IMR-90 (cell line): ENCODE measurements at regions not wholly inside any gene's neighbourhood (a gene's known extent, or its start where the extent isn't known, plus 50 kb on each side); places are given as distances from the start of the nearest gene placed in this dataset.

Experiments used
- ATAC-seq: fragments of 200-7000 bp; cut with Tn5 transposase; 2 replicates; pipeline ENCODE4 v1.9.1; 2020; ENCODE audit warnings: low read depth, mild to moderate bottlenecking, moderate library complexity
- BruUV-seq: library from RNA; stranded (reverse); fragments of 400-500 nt; replicated peaks from 2 replicates; lab custom pipeline; 2021; lab: Mats Ljungman, UMichigan
- CTCF ChIA-PET: fragments of 300-600 bp; formaldehyde crosslinking; extraction: SDS; loops from one replicate; lab custom pipeline; 2021; ENCODE audit warnings: antibody characterized with exemption; lab: Yijun Ruan, JAX
- POLR2A ChIA-PET: fragments of 300-600 bp; sonication (Branson Sonifier 250); formaldehyde crosslinking; loops from one replicate; lab custom pipeline; 2022; ENCODE audit warnings: antibody characterized with exemption; ENCODE audit not compliant: unreplicated experiment; lab: Charles Lee
- DNase-seq: peaks from one replicate; pipeline ENCODE4 v3.0.0; 2013
- H2AFZ ChIP-seq: replicated peaks from 2 replicates; pipeline ENCODE3; 2013; ENCODE audit warnings: low read length, mild to moderate bottlenecking; ENCODE audit not compliant: poor library complexity
- H2AK5ac ChIP-seq: 2 replicates; pipeline ENCODE4 v1.6.1; 2013; ENCODE audit warnings: low read depth, low read length, inconsistent platforms
- H2AK9ac ChIP-seq: replicated peaks from 2 replicates; pipeline ENCODE3; 2013; ENCODE audit warnings: mild to moderate bottlenecking, low read depth, low read length, moderate library complexity; ENCODE audit not compliant: poor library complexity
- H2BK120ac ChIP-seq: 2 replicates; pipeline ENCODE4 v1.6.1; 2013; ENCODE audit warnings: low read depth, low read length, inconsistent platforms
- H2BK15ac ChIP-seq: 3 replicates; pipeline ENCODE4 v1.6.1; 2013; ENCODE audit warnings: low read depth, low read length, inconsistent platforms
- H2BK20ac ChIP-seq: 2 replicates; pipeline ENCODE4 v1.6.1; 2013; ENCODE audit warnings: low read depth, mild to moderate bottlenecking, inconsistent platforms, low read length, moderate library complexity
- H2BK5ac ChIP-seq: 2 replicates; pipeline ENCODE4 v1.6.1; 2013; ENCODE audit warnings: mild to moderate bottlenecking, low read depth, low read length, inconsistent platforms; ENCODE audit not compliant: poor library complexity, severe bottlenecking
- H3K14ac ChIP-seq: replicated peaks from 2 replicates; pipeline ENCODE4 v1.6.1; 2013; ENCODE audit warnings: low read depth, low read length, inconsistent platforms
- H3K18ac ChIP-seq: 2 replicates; pipeline ENCODE4 v1.6.1; 2013; ENCODE audit warnings: low read depth, low read length, control low read depth
- H3K23ac ChIP-seq: 2 replicates; pipeline ENCODE4 v1.6.1; 2013; ENCODE audit warnings: low read depth, low read length, inconsistent platforms
- H3K27ac ChIP-seq: 2 replicates; pipeline ENCODE4 v1.5.1; 2013; ENCODE audit warnings: mild to moderate bottlenecking, control low read depth, low read length; ENCODE audit not compliant: insufficient read depth
- H3K27me3 ChIP-seq: 2 replicates; pipeline ENCODE4 v1.6.1; 2013; ENCODE audit warnings: low read length; ENCODE audit not compliant: control insufficient read depth, insufficient read depth
- H3K36me3 ChIP-seq: 2 replicates; pipeline ENCODE4 v1.6.1; 2013; ENCODE audit warnings: low read length, mixed read lengths; ENCODE audit not compliant: control insufficient read depth, insufficient read depth
- H3K4ac ChIP-seq: 2 replicates; pipeline ENCODE4 v1.6.1; 2013; ENCODE audit warnings: low read depth, low read length, inconsistent platforms
- H3K4me1 ChIP-seq: 2 replicates; pipeline ENCODE4 v1.6.1; 2013; ENCODE audit warnings: low read length, mixed read lengths; ENCODE audit not compliant: control insufficient read depth, insufficient read depth
- H3K4me2 ChIP-seq: 2 replicates; pipeline ENCODE4 v1.6.1; 2013; ENCODE audit warnings: low read depth, mild to moderate bottlenecking, control low read depth, low read length, moderate library complexity
- H3K4me3 ChIP-seq: 2 replicates; pipeline ENCODE4 v1.5.1; 2013; ENCODE audit warnings: low read depth, mild to moderate bottlenecking, control low read depth, low read length, moderate library complexity; ENCODE audit not compliant: insufficient read depth
- H3K56ac ChIP-seq: 2 replicates; pipeline ENCODE4 v1.6.1; 2013; ENCODE audit warnings: low read length, inconsistent platforms; ENCODE audit not compliant: insufficient read depth; ENCODE audit errors: extremely low read depth
- H3K79me1 ChIP-seq, 2 experiments: 2 replicates each; pipeline ENCODE4 v1.6.1; 2013; ENCODE audit warnings: low read length in 2 of 2, inconsistent platforms in 1 of 2, low read depth in 1 of 2
- H3K9ac ChIP-seq: 2 replicates; pipeline ENCODE4 v1.6.1; 2013; ENCODE audit warnings: low read depth, low read length, control low read depth
- H3K9me1 ChIP-seq: 2 replicates; pipeline ENCODE4 v1.6.1; 2013; ENCODE audit warnings: low read length, inconsistent platforms; ENCODE audit not compliant: insufficient read depth
- H3K9me3 ChIP-seq: 2 replicates; pipeline ENCODE4 v1.6.1; 2013; ENCODE audit warnings: low read length; ENCODE audit not compliant: control insufficient read depth, insufficient read depth
- H4K20me1 ChIP-seq: 2 replicates; pipeline ENCODE4 v1.6.1; 2013; ENCODE audit warnings: low read length, inconsistent platforms; ENCODE audit not compliant: insufficient read depth
- H4K5ac ChIP-seq: 2 replicates; pipeline ENCODE4 v1.6.1; 2013; ENCODE audit warnings: mild to moderate bottlenecking, low read depth, low read length, control low read depth
- H4K8ac ChIP-seq, 2 experiments: 2 replicates each; pipeline ENCODE4 v1.6.1; 2013; ENCODE audit warnings: low read depth in 2 of 2, low read length in 2 of 2, control low read depth in 1 of 2, inconsistent platforms in 1 of 2
- H4K91ac ChIP-seq: 2 replicates; pipeline ENCODE4 v1.6.1; 2013; ENCODE audit warnings: low read depth, low read length, inconsistent platforms; ENCODE audit not compliant: insufficient read depth
- CEBPB ChIP-seq: IDR thresholded peaks from 2 replicates; pipeline ENCODE4 v1.6.1; 2012; ENCODE audit warnings: low read depth, low read length, improper control_type of control experiment
- RCOR1 ChIP-seq: IDR thresholded peaks from 2 replicates; pipeline ENCODE4 v1.6.1; 2012; ENCODE audit warnings: mild to moderate bottlenecking, low read length, improper control_type of control experiment; ENCODE audit not compliant: insufficient replicate concordance
- WGBS, 2 experiments: methylation state at CpG; one replicate each; pipeline versions ENCODE4 v1.1.5 to v1.1.7; 2013; ENCODE audit warnings: missing lambda C conversion rate in 2 of 2; ENCODE audit not compliant: insufficient read length in 1 of 2; ENCODE audit errors: extremely low coverage in 2 of 2; 5-methylcytosine and 5-hydroxymethylcytosine counted together
- dilution Hi-C: fragments of 300-500 bp; cut with HindIII; formaldehyde crosslinking; loops from one replicate; pipeline ENCODE4 v1.14.3; 2018; ENCODE audit warnings: low sequenced_read_pairs; ENCODE audit not compliant: unreplicated experiment
- in situ Hi-C: fragments of 300-500 bp; cut with MboI; formaldehyde crosslinking; loops from 3 replicates; pipeline ENCODE4 v1.14.3; 2019; ENCODE audit warnings: low sequenced_read_pairs, inconsistent platforms, mixed read lengths
- intact Hi-C: fragments of 100-400 bp; cut with micrococcal nuclease; formaldehyde crosslinking; loops from 2 replicates; pipeline ENCODE4 v1.10.0; 2022

DNA sequence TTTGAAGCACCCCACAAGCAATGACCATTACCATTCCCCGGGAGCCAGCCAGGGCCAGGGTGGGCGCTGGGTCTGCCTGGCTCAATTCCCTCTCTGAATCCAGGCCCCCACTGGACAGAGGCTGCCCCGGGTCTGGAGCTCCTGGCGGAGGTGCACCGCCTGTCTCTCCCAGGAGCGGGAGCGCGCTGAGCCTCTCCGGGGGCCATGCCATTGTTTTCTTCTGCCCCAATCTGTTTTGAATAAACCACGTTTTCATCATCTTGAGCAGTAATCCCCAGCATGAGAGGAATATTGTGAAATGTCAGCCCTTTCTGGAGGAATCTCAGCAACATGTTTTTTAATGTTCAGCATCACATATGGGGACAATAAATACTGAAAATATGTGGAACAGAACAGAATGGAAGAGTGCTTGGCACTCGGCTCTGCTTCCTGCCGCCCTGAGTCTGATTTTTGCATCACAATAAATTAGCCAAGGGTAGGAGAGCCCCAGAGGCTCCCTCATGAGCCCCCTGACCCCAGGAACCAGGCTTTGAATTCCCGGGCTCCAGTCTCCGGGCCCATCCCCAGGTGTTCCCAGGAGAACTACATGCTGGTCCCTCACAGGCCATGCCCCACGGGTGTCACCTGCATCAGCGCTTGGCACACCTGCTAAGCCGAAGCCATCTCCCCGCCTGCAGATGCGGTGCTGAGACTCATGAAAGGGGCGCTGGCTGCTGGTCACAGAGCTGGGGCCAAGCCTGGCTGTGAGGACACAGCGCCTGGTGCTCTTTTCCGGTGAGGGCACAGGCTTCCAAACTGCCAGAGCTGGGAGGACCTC, 88.8 kb downstream of the INHBB start:
- Histone ChIP-seq H4K91ac (no peak overlapping the region), H3K36me3 (no peaks in the 10 kb centered on the region), H3K14ac (no peak overlapping the region), H2BK20ac (no peak overlapping the region), H2BK120ac (no peak overlapping the region), H2AK9ac (no peak overlapping the region), H3K56ac (no peak overlapping the region), H3K27me3 (peaks cover 65% of the 10 kb centered on the region), H3K9ac (no peak overlapping the region), H3K4ac (no peak overlapping the region), H3K4me2 (no peak overlapping the region), H3K4me1 (no peaks in the 10 kb centered on the region), H4K20me1 (no peaks in the 10 kb centered on the region), H2BK5ac (no peak overlapping the region), H2BK15ac (no peak overlapping the region), H3K9me1 (no peaks in the 10 kb centered on the region), H2AFZ (no peak overlapping the region), H4K5ac (no peak overlapping the region), H3K18ac (no peak overlapping the region), H3K79me1 (no peaks in the 10 kb centered on the region), H2AK5ac (no peak overlapping the region), H3K23ac (no peak overlapping the region), H4K8ac (no peak overlapping the region), H3K4me3 (no peak overlapping the region), H3K9me3 (no peaks in the 10 kb centered on the region), H3K27ac (no peak overlapping the region)
- ATAC-seq: no peak
- WGBS, 2 experiments: 57% methylated on average over 9 of the region's 22 CpGs; no CpG with 5 or more reads in 1 of the 2 experiments
- no TSS peak for BruUV-seq
- intact Hi-C loops: no loop called here
- DNase-seq: no peak
- POLR2A ChIA-PET: no interaction called here
- CTCF ChIA-PET: no interaction called here
- dilution Hi-C loops: no loop called here
- TF ChIP-seq CEBPB (peak; percentile 38), RCOR1 (no peak)
- in situ Hi-C loops: no loop called here
